GM21723 (cell line): ENCODE measurements at regions not wholly inside any gene's neighbourhood (a gene's known extent, or its start where the extent isn't known, plus 50 kb on each side); places are given as distances from the start of the nearest gene placed in this dataset.
"Not testable (repeated sequence)": the region's sequence is repeated elsewhere in the genome, so short reads cannot be mapped to it uniquely, and the experiment has no call there.

Experiments
- ATAC-seq: cut with Tn5 transposase; IDR thresholded peaks from one replicate; pipeline ENCODE4 v1.9.1; 2021; ENCODE audit warnings: mild to moderate bottlenecking, moderate library complexity; ENCODE audit not compliant: unreplicated experiment

- ATAC-seq, result peak; percentile 97
Measured at GRCh38 chr1:113185463-113186104, 112.6 kb downstream of the LRIG2 start.

- no peak for ATAC-seq
Measured at GRCh38 chr1:113190078-113190477, 117.1 kb downstream of the LRIG2 start.

GRCh38 chr1:113190930-113191329 is 117.9 kb downstream of the LRIG2 start:
- no peak for ATAC-seq

- ATAC-seq, result peak; percentile 79
Measured at GRCh38 chr1:113191579-113192076, 118.6 kb downstream of the LRIG2 start.

GRCh38 chr1:113192242-113192641 is 119.2 kb downstream of the LRIG2 start:
- peak; percentile 35 for ATAC-seq

- ATAC-seq, result no peak
Measured at GRCh38 chr1:113192980-113193379, 120.0 kb downstream of the LRIG2 start.

GRCh38 chr1:113194846-113195830 is 122.1 kb downstream of the LRIG2 start:
- no peak for ATAC-seq

GRCh38 chr1:113197719-113198330 is 124.8 kb downstream of the LRIG2 start:
- ATAC-seq, result no peak

GRCh38 chr1:113198806-113199205 is 125.8 kb downstream of the LRIG2 start:
- ATAC-seq, result no peak

- no peak for ATAC-seq
Measured at GRCh38 chr1:113199760-113200455, 126.9 kb downstream of the LRIG2 start.

- ATAC-seq, result no peak
Measured at GRCh38 chr1:113201560-113201959, 128.6 kb downstream of the LRIG2 start.

GRCh38 chr1:113205980-113206766 is 133.2 kb downstream of the LRIG2 start:
- ATAC-seq, result no peak

GRCh38 chr1:113207019-113207418 is 134.0 kb downstream of the LRIG2 start:
- no peak for ATAC-seq

GRCh38 chr1:113207457-113207856 is 134.5 kb downstream of the LRIG2 start:
- ATAC-seq, result no peak

- ATAC-seq, result not testable (repeated sequence)
Measured at GRCh38 chr1:113208425-113208824, 135.4 kb downstream of the LRIG2 start.

- no peak for ATAC-seq
Measured at GRCh38 chr1:113210248-113210647, 137.2 kb downstream of the LRIG2 start.

- no peak for ATAC-seq
Measured at GRCh38 chr1:113211467-113211866, 138.5 kb downstream of the LRIG2 start.

GRCh38 chr1:113215015-113215414 is 142.0 kb downstream of the LRIG2 start:
- no peak for ATAC-seq

GRCh38 chr1:113216664-113217063 is 143.7 kb downstream of the LRIG2 start:
- ATAC-seq, result no peak
